ENCODE measurements at regions not wholly inside any gene's neighbourhood (a gene's known extent, or its start where the extent isn't known, plus 50 kb on each side); places are given as distances from the start of the nearest gene placed in this dataset.

DNA sequence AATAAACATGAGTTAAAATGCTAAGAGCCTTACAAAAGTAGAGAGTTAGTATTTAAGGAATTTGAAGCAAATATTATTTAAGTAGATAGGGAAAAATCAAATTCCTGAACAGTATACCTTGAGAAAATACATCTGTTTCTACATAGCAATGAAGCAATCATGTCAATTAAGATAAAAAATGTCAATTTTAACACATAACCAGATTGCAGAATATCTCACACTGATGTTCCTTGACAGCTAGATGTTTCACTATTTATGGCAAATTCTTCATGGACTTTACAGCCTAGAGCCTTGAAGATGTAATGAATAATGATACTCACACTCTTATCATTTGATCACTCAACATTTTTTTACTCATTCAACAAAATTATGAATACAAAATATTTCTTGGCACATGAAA is 708.2 kb upstream of the PTPRD start:
- DNase-seq (ENCODE audit: low read depth) = no peak

DNA sequence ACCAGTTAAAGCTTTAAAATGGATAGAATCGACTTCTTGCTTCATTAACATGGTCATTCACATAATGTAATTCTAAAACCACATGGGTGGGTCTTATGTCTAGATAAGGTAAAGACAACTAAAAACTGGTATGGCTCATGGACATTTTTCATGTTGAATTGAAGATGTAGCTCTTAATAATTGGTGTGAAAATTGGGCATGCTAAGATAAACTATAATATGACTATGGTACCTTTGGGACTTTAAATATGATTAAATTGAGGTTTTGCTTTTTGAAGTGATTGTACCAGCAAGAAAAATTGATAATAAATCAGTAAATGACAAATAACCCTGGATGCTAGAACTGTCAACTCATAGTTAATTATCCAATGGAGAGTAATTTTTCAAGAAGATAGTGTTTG is 710.7 kb upstream of the PTPRD start:
- DNase-seq (ENCODE audit: low read depth) = no peak

DNA sequence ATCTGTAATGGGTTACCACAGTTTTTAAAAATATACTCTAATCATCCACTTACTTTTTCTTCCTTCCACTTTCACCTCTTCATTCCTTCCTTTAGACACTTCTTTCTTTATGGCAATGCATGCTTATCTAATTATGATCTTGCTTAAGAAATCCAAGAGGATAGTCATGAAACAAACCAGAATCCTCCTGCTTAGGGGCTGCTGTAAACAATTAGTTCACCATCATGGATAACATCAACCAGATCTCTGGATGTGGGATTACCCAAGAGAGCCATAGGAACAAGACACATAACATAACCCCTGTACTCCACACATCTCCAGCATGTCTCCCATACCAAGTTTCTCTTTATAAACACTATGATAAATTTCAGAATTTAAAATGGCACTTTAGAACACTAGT is 713.4 kb upstream of the PTPRD start:
- DNase-seq (ENCODE audit: low read depth) = no peak

DNA sequence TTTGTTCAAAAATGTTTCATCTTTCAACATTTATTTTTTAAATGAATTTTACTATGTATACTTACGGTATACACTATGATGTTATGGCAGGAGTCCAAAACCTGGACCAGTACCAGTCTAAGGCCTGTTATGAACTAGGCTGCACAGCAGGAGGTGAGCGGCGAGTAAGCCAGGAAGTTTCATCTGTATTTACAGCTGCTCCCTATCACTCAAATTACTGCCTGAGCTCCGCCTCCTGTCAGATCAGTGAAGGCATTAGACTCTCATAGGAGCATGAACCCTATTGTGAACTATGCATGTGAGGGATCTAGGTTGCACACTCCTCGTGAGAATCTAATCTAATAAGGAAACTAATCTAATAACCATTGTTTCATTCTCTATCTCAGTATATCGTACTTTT is 715.5 kb upstream of the PTPRD start:
- DNase-seq (ENCODE audit: low read depth) = no peak

DNA sequence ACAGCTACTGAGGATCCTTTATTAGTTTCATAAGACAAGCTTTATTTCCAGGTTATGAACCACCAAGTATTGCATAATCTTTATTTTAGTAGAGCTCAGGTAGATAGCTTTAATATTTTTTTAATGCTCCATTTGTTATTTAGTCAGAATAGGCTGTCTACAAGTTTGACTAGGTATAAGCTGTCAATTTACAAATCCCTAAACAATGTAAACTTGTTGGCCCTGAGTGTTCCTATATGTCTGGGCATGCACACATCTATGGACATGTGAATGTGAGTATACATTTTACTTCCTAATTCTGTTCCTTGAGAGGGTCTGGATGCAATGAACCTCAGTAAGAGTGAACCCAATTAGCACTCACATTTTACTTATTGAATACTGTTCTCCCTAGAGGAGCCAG is 722.2 kb upstream of the PTPRD start:
- DNase-seq (ENCODE audit: low read depth) = no peak

DNA sequence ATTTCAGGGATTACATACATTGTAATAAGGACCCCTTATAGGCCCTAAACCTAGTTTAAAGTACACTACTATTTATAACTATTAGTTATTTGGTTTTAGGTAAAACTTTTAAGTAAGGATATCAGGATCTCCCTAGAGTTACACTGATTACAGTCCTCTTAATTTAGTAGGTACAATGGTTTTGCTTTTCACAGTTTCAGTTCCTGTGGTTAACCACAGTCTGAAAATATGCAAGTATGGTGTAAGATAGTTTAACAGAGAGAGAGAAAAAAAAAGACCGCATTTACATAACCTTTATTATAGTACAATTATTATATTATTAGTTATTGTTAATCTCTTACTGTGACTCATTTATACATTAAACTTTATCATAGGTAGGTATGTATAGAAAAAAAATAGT is 725.3 kb upstream of the PTPRD start:
- DNase-seq (ENCODE audit: low read depth) = no peak

DNA sequence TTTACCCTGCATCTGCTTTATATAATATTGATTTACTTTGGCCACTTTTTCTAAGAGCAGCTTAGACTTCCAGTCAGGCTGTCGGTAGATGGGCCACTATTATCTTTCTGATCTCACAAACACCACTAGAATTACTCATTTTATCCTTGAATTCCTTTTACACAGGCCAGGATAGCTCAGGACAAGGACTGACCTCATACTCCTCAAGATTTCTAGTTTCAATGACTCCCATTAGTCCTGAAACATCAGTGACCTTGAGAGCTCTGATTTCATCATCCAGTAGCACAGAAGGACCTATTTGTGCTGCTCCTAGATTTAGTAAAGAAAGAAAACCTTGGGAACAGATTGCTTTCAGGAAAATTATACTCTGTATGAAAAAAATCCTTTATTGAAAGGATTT is 727.9 kb upstream of the PTPRD start:
- DNase-seq (ENCODE audit: low read depth) = no peak

DNA sequence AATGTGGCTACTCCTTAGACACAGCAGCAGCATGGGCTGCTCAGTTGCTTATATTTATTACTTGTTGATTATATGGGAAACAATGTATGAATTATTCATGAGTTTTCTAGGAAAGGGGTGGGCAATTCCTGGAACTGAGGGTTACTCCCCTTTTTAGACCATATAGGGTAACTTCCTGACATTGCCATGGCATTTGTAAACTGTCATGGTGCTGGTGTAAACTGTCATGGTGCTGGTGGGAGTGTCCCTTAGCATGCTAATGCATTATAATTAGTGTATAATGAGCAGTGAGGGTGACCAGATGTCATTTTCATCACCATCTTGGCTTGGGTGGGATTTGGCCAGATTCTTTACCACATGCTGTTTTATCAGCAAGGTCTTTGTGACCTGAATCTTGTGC is 734.6 kb upstream of the PTPRD start:
- no peak for DNase-seq (ENCODE audit: low read depth)

DNA sequence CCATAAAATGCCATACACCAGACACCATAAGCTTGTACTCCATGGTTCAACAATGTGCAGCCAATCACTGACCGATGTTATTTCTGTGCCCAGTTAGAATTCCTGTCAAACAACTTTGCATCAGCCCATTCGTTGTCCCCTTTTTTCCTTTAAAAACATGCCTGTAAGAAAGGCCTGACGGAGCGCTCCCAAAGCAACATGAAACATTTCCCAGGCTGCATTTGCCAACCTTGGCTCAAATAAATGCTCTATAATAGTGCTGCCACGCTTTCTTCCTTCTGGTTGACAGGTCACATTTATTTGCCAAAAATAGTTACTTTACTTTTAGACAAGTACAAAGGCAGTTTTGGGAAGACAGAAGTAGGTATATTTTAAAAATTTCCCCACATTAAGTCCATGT is 735.6 kb upstream of the PTPRD start:
- no peak for DNase-seq (ENCODE audit: low read depth)

DNA sequence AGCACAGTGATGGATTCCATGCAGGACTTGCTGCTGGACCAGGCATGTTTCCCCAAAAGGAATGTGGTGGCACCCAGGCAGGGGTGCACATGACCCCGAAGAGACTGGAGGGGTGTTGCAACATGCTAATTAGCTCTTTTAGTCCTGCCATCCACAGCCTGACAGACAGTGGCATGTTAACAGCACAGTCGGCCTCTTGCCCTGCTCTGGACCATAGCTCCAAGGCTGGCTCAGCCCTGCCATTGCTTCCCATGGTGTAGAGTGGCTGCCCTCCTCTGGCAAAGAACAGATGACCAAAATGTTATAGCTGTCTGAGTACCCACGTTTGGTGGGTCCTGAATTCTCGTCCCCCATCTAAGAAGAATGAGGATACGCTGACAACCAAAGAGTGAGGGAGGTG is 736.4 kb upstream of the PTPRD start:
- DNase-seq (ENCODE audit: low read depth) = no peak

DNA sequence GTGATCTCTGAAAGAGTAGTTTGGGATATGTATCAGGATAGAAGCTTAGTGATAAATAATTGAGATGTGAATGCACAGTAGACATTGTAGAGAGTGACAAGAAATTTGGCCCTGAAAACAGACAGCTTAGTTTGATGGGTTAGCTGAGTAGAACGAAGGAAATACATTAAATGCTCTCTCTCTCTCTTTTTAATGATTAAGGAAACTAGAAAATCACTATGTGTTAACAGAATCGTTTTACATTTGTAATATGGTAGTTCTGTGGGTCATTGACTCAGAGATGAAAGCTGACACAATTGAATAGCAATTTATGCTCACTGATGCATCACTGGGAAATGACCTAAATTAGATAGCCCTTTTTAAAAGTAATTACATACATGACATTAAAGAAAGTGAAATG is 739.8 kb upstream of the PTPRD start:
- DNase-seq (ENCODE audit: low read depth) = no peak

DNA sequence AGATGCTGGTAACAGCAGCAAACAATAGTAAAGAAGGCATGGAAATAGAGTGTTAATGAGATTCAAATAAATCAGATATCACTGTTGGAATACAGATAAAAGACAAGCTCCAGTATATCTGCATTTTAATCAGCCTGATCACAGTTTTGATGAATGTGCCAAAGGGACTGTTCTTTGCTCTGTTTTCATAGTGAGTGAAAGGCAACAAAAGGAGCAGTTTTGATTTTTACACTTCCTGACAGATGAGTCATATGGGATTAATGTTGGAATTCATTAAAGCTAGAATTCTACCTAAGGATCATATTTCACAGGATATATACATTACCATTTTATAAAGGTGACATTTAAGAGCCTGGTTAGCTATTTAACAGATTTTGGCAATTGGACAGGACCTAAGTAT is 743.3 kb upstream of the PTPRD start:
- no peak for DNase-seq (ENCODE audit: low read depth)

DNA sequence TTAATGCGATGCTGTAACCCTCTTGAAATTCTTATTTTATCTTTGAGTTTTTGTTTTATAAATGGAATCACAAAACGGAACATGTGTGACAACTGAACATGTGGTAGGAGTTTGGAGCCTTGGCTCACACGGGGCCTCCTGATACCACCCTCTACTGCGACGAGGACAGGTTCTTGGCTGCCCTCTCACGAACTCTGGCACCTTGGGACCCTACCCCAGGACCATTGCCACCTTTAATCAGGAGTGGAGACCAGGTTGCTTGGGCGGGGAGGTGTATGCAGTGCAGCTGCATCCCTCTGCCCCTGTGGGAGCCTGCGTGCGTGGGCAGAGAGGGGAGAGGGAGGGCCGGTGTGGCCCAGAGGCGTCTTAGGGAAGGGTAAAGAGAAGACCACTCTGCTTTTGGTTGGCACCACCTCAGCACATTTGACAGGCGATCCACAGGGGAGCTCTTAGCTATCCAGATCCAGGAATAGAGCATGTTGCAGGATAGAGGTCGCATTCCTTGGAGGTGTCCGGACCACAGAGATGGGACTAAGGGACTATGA is 753.9 kb upstream of the PTPRD start:
- DNase-seq (ENCODE audit: low read depth) = no peak

DNA sequence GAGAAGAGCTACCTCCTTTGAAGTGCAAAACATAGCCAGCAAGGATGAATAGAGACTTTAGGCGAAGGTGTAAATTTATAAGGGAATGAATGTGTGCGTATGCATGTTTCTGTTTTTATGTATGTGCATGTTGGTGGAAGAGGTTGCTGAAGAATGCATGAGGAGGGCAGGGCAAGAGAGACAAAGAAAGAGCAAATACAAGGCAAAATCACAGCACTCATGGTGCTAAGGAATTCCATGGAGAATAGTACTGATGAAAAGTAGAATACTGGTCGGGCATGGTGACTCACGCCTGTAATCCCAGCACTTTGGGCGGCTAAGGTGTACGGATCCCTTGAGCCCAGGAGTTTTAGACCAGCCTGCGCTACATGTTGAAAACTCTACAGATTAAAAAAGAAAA is 762.1 kb upstream of the PTPRD start:
- no peak for DNase-seq (ENCODE audit: low read depth)

DNA sequence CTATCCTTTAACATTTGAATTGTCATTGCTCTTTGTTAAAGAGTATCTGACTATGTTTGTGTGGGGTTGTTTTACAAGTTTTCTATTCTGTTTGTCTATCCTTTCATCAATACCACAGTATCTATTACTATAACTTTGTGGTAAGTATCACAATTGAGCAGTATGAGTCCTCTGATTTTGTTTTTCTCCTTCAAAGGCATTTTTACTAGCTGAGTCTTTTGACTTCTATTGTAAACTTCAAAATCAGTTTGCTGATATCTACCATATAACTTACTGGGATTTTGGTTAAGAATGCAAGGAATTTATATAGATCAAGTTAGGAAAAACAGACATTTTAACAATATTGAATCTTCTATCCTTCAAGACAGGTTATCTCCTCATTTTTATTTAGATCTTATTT is 789.8 kb upstream of the PTPRD start:
- DNase-seq (ENCODE audit: low read depth) = no peak

DNA sequence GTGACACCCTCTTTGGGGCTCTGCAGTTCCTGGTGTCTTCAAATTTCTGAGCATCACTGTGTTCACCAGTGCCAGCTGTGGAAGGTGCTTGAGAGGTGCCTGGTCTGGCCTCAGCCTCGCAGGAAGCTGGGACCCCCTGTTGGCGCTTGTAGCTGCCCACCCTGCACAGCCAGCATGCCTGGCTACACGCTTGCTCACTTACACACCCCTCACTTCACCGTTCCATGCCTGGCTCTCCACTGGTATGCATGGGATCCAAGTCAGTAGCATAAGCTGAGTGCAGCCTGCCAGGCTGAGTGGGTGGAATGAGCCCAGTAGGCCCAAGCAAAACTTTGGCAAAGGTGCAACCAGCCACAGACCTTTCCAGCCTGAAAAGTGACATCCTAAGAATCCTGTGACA is 801.4 kb upstream of the PTPRD start:
- no peak for DNase-seq (ENCODE audit: low read depth)

DNA sequence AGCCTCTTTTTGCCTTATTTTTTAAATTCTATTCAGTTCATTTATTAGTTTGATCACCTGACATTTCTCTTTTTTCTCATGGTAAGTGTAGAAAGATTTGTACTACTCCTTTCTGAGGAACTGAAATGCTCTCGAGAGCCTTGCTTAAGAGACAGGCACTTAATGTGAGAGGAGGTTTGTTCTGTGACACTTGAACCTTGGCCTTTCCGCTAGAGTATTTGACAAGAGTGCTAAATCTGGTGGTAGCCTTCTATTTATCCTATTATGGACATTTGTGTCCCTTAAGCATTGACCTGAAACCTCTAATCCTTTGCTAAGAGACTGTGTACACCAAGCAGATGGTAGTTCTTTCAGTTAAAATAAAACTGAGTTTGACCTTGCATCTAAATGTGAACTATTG is 805.0 kb upstream of the PTPRD start:
- DNase-seq (ENCODE audit: low read depth) = no peak

DNA sequence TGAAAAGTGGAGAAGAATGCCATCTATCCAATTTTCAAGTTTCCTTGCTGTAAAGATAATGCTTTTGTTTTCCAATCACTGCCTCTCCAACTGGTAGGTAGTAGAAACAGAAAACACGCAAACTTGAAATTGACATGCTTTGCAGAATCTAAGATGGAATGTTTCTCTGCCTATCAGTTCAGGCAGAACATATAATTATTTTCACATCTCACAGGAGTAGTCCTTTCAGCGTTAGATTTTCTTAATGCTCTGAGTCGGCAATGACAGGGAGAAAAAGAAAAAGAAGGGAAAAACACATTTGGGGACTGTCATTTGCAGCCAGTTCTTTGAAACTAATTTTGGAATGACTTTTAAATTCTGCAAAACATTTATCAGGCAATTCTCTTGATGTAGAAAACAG is 818.7 kb upstream of the PTPRD start:
- DNase-seq (ENCODE audit: low read depth) = no peak

DNA sequence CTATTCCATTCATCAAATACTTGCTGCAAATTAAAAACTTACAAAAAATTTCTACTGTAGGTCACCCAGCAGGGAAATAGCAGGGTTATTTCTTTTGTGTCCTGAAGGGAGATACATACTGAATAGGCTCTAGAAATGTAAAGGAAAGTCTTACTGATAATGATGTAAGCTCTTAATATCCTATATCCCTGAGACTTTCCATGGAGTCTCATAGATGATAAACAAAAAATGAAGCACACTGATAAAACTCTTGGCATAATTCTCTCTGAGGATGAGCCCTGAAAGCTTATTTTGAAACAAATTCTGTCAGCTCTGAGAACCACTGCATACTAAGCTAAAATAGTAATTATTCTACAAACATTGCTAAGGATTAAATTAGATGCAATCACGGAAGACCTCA is 819.6 kb upstream of the PTPRD start:
- no peak for DNase-seq (ENCODE audit: low read depth)

DNA sequence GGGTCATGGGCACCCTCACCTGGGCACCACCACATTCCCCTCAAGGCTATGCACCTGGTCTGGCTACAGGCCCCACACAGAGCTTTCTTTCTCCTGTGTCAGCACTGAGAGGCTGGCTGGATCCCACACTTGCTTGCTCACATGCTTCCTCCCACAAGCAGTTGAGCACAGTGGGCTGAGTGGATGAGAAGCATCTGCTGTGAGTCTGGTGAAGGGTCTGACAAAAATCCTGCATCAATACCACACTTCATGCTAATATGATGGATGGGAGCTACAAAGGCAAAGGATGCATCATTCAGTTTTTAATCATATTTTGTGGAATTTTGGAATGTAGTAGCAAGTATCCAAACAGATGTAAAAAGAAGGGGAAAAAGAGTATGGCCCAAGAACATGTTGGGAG is 830.8 kb upstream of the PTPRD start:
- no peak for DNase-seq (ENCODE audit: low read depth)

DNA sequence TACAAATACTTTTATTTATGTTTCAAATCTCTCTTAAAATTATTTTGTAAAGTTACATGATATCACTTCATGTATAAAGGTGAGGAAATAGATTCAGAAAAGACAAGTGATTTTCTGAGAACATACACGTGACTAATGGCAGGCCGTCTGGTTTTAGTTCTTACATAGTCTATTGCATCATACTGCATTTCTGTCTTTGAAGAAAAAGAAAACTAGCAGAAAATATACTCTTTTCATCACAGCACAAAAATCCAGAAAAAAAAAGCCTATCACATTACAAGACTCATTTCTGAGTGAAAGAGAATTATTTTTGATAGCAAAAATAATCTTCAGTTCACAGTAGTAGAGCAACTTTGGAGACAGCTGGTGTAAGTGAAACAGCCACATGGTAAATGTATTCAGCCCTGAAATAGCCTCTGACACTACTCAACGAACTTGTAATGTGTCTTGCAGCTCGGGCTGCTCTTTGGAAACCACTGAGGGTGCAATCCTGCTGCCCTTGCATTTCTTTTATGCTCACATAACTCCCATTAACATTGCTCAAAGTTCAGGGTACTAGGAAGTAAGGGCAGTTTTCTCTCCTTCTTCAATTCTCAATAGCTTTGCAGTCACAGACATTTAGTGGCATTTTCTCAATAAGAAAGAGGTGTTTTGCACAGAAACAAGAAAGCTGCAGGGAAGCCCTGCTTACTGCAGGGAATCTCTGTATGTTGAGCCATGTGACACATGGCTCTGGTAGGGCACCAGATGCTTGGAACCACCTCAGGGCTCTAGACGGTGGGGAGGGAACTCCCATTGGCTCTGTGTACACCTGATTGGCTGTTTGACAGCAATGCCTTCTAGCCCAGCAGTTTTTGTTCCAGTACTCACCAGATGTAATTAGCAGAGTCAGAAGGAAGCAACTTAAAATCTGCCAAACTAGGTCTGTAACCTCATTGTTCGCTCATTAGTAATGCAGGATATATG is 845.3 kb upstream of the PTPRD start:
- no peak for DNase-seq (ENCODE audit: low read depth)

DNA sequence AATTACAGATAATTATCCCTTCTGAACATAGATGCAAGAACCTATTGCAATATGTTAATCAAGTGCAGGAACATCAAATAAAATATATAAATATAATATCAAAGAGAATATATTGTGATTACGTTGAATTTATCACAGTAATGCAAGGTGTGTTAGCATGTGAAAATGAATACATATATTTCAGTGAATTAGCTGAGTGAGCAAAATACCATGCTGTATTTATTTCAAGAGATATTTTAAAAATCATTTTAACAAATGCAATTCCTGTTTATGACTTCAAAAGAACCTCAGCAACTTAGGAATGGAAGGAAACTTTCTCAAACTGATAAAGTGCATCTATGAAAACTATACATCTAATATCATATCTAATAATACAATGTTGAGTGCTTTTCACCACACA is 856.9 kb upstream of the PTPRD start:
- no peak for DNase-seq (ENCODE audit: low read depth)

DNA sequence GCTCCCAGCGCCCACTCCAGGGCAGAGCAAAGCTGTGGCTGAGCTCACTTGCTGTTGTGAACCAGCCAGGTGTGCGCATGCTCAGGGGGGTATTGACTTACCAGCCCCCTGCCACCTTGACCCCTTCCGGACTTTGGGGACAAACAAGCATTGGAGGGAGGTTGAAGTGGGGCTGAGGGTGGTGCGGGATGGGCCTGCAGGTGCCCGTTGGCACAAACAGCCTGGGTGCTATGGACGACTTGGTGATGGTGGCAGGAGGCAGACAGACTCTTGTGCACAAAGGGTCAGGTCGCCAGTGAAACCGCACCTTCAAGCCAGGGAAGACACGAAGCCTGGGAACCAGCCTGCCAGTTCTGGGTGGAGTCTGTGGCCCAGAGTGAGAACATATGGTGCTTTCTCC is 858.5 kb upstream of the PTPRD start:
- no peak for DNase-seq (ENCODE audit: low read depth)

DNA sequence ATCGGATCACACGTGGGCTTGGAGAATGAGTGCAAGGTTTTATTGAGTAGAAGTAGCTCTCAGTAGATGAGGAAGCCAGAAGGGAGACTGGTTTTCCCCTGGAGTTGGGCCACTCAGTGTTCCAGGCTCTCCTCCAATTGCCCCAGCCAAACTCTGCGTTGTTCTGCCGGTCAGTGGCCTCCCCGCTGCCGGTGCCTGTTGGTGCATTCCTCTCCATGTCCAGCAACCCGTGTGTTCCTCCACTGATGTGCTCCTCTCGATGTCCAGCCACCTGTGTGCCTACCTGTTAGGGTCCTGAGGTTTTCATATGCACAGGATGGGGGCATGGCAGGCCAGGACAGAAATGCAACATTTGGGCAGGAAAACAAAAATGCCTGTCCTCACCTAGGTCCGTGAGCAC is 888.0 kb upstream of the PTPRD start:
- DNase-seq (ENCODE audit: low read depth) = no peak

Measured in HS-27A (cell line).